ENCODE measurements at regions not wholly inside any gene's neighbourhood (a gene's known extent, or its start where the extent isn't known, plus 50 kb on each side); places are given as distances from the start of the nearest gene placed in this dataset.
"Not testable (repeated sequence)": the region's sequence is repeated elsewhere in the genome, so short reads cannot be mapped to it uniquely, and the experiment has no call there.

DNA sequence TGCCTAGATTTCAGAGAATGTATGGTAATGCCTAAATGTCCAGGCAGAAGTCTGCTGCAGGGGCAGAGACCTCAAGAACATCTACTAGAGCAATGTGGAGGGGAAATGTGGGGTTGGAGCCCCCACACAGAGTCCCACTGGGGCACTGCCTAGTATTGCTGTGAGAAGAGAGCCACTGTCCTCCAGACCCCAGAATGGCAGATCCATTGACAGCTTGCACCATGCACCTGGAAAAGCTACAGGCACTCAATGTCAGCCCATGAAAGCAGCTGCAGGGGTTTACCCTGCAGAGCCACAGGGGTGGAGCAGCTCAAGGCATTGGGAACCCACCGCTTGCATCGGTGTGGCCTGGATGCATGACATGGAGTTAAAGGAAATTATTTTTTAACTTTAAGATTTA lies 314.1 kb downstream of the CYRIA start:
- TF ChIP-seq, protein P1, sequence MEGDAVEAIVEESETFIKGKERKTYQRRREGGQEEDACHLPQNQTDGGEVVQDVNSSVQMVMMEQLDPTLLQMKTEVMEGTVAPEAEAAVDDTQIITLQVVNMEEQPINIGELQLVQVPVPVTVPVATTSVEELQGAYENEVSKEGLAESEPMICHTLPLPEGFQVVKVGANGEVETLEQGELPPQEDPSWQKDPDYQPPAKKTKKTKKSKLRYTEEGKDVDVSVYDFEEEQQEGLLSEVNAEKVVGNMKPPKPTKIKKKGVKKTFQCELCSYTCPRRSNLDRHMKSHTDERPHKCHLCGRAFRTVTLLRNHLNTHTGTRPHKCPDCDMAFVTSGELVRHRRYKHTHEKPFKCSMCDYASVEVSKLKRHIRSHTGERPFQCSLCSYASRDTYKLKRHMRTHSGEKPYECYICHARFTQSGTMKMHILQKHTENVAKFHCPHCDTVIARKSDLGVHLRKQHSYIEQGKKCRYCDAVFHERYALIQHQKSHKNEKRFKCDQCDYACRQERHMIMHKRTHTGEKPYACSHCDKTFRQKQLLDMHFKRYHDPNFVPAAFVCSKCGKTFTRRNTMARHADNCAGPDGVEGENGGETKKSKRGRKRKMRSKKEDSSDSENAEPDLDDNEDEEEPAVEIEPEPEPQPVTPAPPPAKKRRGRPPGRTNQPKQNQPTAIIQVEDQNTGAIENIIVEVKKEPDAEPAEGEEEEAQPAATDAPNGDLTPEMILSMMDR (IDR thresholded peaks at IDR 0.05; ENCODE audit: low read depth, low read length), result no peak
- no peak overlapping the region for H3K4me3 ChIP-seq (ENCODE audit: low read depth, low read length)

DNA sequence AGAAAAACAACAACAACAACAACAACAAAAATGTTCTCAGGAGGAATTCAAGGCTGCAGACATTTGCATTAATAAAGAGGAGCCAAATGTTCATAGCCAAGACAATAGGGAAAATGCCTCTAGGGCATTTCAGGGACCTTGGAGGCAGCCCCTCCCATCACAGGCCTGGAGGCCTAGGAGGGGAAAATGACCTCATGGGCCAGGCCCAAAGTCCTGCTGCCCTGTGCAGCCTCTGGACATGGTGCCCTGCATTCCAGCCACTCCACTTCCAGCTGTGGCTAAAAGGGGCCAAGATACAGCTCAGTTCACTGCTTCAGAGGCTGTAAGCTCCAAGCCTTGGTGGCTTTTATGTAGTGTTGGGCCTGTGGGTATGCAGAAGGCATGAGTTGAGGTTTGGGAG lies 314.5 kb downstream of the CYRIA start:
- TF ChIP-seq, protein P1 (IDR thresholded peaks at IDR 0.05; ENCODE audit: low read depth, low read length), result no peak
- no peak overlapping the region for H3K4me3 ChIP-seq (ENCODE audit: low read depth, low read length)

DNA sequence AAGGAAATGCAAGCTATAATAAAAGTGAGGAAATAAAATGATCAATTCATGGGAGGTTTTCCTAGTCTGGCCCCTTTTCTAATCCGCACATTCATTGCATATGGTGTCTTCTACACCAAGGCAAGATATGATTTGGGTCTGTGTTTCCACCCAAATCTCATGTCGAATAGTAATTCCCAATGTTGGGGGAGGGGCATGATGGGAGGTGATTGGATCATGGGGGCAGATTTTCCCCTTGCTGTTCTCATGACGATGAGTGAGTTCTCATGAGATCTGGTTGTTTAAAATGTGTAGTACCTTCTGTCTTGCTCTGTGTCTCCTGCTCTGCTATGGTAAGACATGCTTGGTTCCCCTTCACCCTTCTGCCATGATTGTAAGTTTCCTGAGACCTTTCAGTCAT lies 315.4 kb downstream of the CYRIA start:
- TF ChIP-seq, protein P1 (IDR thresholded peaks at IDR 0.05; ENCODE audit: low read depth, low read length), result no peak
- H3K4me3 ChIP-seq (ENCODE audit: low read depth, low read length), result no peak overlapping the region

DNA sequence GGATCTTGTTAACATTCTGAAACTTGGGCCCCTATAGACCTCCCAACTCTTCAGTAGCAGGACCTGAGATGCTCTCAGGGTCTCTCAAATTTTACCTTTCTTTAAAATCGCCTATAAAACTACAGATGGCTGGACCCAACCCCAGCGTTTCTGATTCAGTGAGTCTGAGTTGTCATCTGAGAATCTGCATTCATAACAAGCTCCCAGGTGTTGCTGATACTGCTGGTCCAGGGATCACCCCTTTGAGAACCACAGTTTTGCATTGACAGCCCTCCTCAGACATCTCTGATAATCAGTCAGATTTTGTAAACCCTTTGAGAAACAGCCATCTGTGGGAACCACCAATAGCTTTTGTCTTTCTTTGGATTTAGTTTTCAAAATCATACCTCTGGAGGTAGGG lies 315.8 kb downstream of the CYRIA start:
- TF ChIP-seq, protein P1 (IDR thresholded peaks at IDR 0.05; ENCODE audit: low read depth, low read length), result no peak

DNA sequence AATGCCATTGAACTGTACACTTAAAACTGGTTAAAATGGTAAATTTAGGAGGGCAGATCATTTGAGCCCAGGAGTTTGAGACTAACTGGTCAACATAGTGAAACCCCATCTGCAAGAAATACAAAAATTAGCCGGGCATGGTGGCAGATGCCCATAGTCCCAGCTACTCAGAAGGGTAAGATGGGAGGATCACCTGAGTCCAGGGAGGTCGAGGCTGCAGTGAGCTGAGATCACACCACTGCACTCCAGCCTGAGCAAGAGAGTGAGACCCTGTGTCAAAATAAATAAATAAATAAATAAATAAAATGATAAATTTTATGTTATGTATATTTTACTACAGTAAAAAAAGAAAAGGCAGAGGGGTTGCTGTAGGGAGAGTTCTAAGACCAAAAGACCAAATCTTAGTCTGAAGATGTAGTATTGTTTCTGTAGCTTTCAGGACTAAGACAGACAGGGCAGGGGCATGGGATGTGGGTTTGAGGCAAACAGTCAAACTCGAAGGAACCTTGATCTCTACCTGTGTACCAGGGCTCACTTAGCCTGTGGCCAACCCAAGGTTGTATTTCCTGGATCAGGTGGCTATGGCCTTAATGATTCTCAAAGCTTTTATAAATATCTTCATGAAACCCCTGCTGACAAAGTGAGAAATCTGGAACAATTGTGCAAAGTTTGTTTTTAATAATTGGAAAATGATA lies 316.7 kb downstream of the CYRIA start:
- no peak overlapping the region for H3K4me3 ChIP-seq (ENCODE audit: low read depth, low read length)
- TF ChIP-seq, protein P1 (IDR thresholded peaks at IDR 0.05; ENCODE audit: low read depth, low read length), result no peak

More for the DNA sequence above, 315.8 kb downstream of the CYRIA start:
- no peak overlapping the region for H3K4me3 ChIP-seq (ENCODE audit: low read depth, low read length)

DNA sequence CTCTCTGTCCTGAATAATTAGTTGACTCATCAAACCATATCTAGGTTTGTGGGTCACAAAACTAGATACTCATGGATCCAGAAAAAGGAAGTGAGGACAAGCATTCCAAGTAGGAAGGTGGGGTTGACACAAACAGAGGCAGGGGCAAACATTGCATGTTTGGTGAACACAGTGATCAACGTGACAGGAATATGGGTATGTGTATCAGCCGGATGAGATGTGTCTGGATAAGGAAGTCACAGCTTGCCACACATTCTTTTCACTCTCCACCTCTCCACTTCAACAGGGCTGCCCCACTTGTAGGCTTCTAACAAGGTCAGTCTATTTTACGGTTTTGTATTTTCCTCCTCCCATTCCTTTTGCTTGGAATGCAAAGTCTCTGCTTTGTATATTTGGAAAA lies 319.0 kb downstream of the CYRIA start:
- TF ChIP-seq, protein P1 (IDR thresholded peaks at IDR 0.05; ENCODE audit: low read depth, low read length), result no peak
- no peak overlapping the region for H3K4me3 ChIP-seq (ENCODE audit: low read depth, low read length)

DNA sequence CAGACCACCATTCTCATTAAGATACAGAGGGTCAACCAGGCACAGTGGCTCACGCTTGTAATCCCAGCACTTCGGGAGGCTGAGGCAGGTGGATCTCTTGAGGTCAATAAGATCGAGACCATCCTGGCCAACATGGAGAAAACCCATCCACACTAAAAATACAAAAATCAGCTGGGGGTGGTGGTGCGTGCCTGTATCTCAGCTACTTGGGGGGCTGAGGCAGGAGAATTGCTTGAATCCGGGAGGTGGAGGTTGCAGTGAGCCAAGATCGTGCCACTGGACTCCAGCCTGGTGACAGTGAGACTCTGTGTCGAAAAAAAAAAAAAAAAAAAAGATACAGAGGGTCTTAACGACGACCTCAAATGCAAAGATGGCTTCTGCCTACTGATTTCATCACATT lies 320.4 kb downstream of the CYRIA start:
- not testable (repeated sequence) for H3K4me3 ChIP-seq (ENCODE audit: low read depth, low read length)

DNA sequence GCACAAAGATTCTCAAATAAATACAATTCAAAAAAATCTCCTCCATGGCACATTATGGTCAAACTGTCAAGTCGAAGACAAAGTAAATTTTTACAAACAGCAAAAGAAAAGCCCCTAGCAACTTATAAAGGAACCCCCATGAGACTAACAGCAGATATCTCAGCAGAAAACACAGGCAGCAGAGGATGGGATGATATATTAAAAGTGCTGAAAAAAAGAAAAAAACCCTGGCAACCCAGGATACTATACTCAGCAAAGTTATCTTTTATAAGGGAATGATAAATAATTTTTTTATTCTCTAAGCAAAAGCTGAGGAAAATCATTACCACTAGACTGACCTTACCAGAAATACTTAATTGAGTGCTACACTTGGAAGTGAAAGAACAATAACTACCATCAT lies 326.4 kb downstream of the CYRIA start:
- TF ChIP-seq, protein P1 (IDR thresholded peaks at IDR 0.05; ENCODE audit: low read depth, low read length), result no peak
- no peak overlapping the region for H3K4me3 ChIP-seq (ENCODE audit: low read depth, low read length)
